NCI-H187 (cell line): ENCODE measurements at regions not wholly inside any gene's neighbourhood (a gene's known extent, or its start where the extent isn't known, plus 50 kb on each side); places are given as distances from the start of the nearest gene placed in this dataset.
"Not testable (repeated sequence)": the region's sequence is repeated elsewhere in the genome, so short reads cannot be mapped to it uniquely, and the experiment has no call there.

Experiments
- DNase-seq, 2 experiments: peaks; one replicate each; lab custom pipeline; 2025; lab: John Stamatoyannopoulos, UW

DNA sequence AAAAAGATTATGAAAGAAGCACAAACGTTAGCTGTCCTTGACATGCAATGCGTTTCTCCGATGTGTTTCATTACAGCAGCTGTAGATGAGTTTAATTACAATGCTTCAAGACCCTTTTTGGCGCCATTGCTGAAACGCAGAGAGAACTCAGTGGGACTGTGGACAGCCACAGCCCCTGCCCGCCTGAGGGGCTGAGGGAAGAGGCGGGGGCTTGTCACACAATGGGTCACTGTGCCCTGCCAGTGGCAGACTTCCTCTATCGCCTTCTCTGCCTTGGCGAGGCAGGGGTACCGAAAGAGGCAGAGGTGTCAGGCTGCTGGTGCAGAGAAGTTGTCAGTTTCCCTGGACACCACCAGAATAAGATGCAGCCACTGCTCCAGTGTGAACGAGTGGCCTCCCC is 252.0 kb downstream of the NR2F2 start:
- no peak for DNase-seq

DNA sequence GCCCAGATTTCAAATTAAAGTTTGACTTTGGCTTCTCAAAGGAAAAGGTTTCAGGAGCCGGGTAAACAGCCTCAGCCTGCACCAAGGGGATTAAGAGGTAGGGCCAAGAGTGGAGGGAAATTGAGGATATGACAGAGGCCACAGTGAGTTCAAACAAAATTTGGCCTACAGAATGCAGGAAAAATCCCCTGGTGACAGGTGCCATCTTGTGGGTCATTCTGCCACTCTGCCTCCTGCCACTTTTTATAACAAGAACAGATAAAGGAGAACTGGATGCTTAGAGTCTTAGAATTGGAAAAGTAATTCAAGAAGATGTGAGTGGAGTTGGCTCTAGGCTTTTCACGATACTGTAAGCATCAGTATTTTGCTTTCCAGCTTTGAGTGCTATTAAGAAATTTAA is 253.2 kb downstream of the NR2F2 start:
- DNase-seq: no peak

- DNase-seq: no peak
Measured at GRCh38 chr15:96585484-96586386, 255.2 kb downstream of the NR2F2 start.

DNA sequence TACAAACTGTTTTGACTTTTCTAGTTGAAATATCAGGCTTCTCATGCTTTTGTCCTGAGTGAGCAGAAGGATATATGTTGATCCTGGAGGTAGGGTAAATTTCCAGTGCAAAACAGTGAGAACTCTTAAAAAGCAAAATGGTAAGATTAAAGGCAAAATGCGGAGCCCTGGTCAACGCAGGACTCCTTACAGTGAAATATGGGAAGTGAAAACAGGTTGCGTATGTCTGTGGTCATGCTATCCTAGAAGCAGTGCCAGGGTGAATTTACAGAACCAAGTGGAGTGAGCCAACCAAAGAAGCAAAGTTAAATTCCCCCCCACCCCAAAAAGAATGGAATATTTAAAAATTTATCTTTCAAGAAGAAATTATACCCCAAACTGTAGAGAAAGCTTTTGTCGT is 256.4 kb downstream of the NR2F2 start:
- no peak for DNase-seq

DNA sequence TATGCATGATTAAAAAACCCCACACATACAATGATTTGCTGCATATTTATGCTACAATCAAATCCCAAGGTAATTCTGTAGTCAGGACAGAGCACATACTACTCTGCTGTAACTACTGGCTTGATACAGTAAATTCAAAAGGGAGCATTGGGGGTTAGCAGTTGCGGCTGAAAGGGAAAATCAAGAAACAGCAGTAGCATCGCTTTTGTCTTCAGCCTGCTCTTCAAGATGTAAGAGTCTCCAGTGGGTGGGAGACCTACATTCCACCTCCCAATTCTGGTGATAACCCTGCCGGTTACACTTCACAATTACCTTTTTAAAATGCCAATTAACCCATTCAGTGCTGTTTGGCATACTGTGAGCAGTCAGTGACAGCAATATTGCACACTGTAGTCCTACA is 259.4 kb downstream of the NR2F2 start:
- DNase-seq: no peak

GRCh38 chr15:96593735-96594134 is 263.2 kb downstream of the NR2F2 start:
- no peak for DNase-seq

GRCh38 chr15:96595951-96596350 is 265.5 kb downstream of the NR2F2 start:
- no peak for DNase-seq

GRCh38 chr15:96598514-96598913 is 268.0 kb downstream of the NR2F2 start:
- no peak for DNase-seq

- DNase-seq: no peak
Measured at GRCh38 chr15:96599268-96599667, 268.8 kb downstream of the NR2F2 start.

DNA sequence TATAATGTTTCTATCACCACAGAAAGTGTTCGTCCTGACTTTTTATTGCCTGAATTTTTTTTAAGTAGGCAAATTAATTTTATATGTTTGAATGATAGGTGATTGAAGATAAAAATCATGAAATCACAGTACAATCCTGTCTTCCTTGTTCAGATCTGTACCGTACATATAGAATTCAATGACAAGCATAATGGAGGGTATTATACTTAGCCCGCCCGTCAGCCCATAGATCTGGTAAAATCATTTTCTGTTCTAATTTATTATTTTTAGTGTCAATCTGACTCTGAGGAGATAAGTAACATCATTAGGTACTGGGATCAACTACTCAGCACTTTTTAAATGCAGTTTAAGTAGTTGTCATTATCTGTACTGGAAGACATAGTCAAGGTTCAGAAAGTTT is 269.9 kb downstream of the NR2F2 start:
- no peak for DNase-seq

DNA sequence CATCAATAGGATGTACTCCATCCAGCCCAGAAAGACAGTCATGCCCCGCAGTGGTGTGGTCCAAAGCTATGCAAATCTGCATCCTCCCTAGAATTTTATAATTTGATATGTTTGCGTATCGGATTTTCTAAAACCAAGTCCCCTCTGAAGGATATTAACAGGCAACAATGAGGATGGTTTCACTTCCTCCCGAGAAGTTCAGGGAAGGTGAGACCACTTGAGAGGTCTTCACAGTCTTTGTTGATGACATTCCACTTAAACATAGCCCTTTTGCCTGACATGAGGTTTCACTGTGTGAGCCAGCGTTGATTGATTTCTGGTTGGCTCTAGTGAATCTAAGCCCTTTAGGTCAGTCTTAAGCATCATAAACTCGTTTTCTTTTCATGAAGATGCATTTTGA is 276.1 kb downstream of the NR2F2 start:
- no peak for DNase-seq

GRCh38 chr15:96610757-96611156 is 280.3 kb downstream of the NR2F2 start:
- DNase-seq: no peak

GRCh38 chr15:96612917-96613316 is 282.4 kb downstream of the NR2F2 start:
- no peak for DNase-seq

GRCh38 chr15:96619174-96619573 is 288.7 kb downstream of the NR2F2 start:
- DNase-seq: no peak

GRCh38 chr15:96622714-96623113 is 292.2 kb downstream of the NR2F2 start:
- DNase-seq: no peak

DNA sequence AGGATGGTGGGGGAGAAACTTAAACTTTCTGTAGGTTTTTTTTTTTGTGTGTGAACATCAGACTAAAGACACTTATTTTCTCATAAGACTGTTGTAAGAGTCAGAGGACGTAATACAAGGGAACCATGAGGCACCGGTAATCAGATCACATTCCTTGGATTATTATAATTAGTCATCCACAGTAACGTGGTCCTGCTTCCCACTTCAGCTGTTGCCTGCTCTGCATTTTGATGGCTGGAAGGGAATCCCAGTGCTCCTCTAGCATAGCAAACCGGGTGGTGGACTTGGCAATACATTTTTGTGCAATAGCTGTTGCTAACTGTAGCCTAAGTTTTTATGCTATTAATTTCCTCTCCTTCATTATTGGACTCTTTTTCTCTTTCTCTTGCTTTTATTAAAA is 294.8 kb downstream of the NR2F2 start:
- DNase-seq: no peak

- DNase-seq: no peak
Measured at GRCh38 chr15:96627031-96627568, 296.6 kb downstream of the NR2F2 start.

DNA sequence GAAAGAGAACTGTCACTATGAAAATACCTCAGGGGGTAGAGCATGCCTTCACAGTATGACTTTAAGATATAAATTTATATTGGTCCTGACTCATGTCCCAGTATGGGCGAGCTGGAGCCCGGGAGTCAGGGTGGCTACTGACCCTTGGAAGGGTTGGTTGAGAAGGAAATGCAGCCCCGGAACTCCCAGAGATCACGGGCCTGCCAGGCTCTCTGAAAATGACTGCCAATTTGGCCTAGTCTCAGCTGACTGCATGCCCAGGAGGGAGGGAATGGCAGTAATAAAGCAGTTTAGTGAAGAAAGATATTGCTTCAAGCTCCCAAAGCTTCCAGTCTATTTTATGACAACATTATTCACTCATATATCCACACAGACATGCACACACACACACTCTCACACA is 299.0 kb downstream of the NR2F2 start:
- DNase-seq: no peak

DNA sequence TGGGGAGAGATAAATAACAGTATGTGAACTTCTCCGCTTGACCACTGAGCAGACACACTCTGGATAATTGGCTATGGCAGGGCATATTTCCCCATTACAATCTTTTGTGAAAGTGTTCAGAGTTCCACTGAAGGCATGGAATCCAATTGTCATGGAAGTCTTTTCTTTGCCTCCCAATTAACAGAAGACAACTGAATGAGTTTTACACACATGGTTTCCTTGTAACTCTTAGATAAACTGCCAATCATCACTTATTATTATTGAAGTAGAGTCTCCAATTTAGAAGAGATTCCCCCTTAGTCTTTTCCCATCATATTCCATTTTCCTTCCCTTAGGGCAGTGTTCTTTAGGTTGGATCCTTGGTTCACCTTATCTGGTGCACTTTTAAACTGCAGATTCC is 308.3 kb downstream of the NR2F2 start:
- DNase-seq: no peak

GRCh38 chr15:96645796-96646195 is 315.3 kb downstream of the NR2F2 start:
- DNase-seq: no peak

GRCh38 chr15:96648866-96649265 is 318.4 kb downstream of the NR2F2 start:
- DNase-seq: no peak

DNA sequence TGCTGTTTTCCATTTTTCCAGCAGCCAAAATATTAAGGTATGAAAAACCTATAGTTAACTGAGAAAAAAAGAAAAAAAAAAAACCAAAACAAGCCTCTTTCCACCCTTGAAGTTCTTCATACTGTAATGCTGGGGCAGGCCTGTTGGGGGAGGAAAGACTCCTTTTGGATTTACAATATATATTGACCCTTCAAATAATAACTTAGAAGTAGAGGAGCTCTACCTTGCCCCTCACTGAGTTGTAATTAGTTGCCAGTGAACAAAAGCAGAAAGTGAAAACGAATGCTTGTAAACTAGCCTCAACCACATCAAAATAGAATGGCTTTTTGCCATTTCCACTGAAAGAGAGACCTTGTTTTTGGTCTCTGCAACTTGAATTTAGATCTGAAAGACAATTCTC is 326.6 kb downstream of the NR2F2 start:
- DNase-seq: no peak

- DNase-seq: not testable (repeated sequence)
Measured at GRCh38 chr15:96666979-96667378, 336.5 kb downstream of the NR2F2 start.

GRCh38 chr15:96670389-96670788 is 339.9 kb downstream of the NR2F2 start:
- no peak for DNase-seq
